SK-N-SH (cell line): ENCODE measurements at regions not wholly inside any gene's neighbourhood (a gene's known extent, or its start where the extent isn't known, plus 50 kb on each side); places are given as distances from the start of the nearest gene placed in this dataset.

Source experiments
- CTCF ChIA-PET: fragments of 300-600, 350-600 bp; formaldehyde crosslinking; extraction: SDS; loops from one replicate; lab custom pipeline; 2021; lab: Yijun Ruan, JAX
- POLR2A ChIA-PET: fragments of 350-600 bp; sonication (Branson Sonifier 250); formaldehyde crosslinking; extraction: SDS; loops from one replicate; lab custom pipeline; 2020; ENCODE audit warnings: antibody characterized with exemption, inconsistent platforms; lab: Yijun Ruan, JAX
- DNase-seq: peaks from one replicate; pipeline ENCODE4 v3.0.0; 2012
- H2AFZ ChIP-seq: fragments of 200-600 bp; sonication (generic); 2 replicates; pipeline ENCODE4 v1.8.1; 2016; ENCODE audit warnings: antibody characterized with exemption, mild to moderate bottlenecking, low read depth
- H3F3A ChIP-seq: fragments of 200-600 bp; sonication (generic); replicated peaks from 2 replicates; pipeline ENCODE3; 2016; ENCODE audit warnings: antibody characterized with exemption, mild to moderate bottlenecking; ENCODE audit not compliant: insufficient read depth
- H3K27ac ChIP-seq, 2 experiments: fragments of 200-500 bp in 1 of 2; fragments of 200-600 bp in 1 of 2; sonication (Bioruptor generic) in 1 of 2; sonication (generic), shearing (Covaris generic) in 1 of 2; 2 replicates each; pipeline versions ENCODE4 v1.5.1 to v1.6.1; 2014 to 2016; ENCODE audit warnings: low read depth in 2 of 2, inconsistent platforms in 1 of 2, low read length in 1 of 2, mild to moderate bottlenecking in 1 of 2, mixed read lengths in 1 of 2
- H3K27me3 ChIP-seq: fragments of 200-600 bp; sonication (generic), shearing (Covaris generic); 2 replicates; pipeline ENCODE4 v1.6.1; 2016; ENCODE audit warnings: mixed run types; ENCODE audit not compliant: insufficient read depth
- H3K36me3 ChIP-seq, 2 experiments: fragments of 200-500 bp in 1 of 2; fragments of 200-600 bp in 1 of 2; sonication (Bioruptor generic) in 1 of 2; sonication (generic) in 1 of 2; replicated peaks in 1 of 2; 2 replicates each; pipeline versions ENCODE3 to v1.5.1; 2014 to 2016; ENCODE audit warnings: low read length in 1 of 2, mild to moderate bottlenecking in 1 of 2; ENCODE audit not compliant: insufficient read depth in 2 of 2, control insufficient read depth in 1 of 2
- H3K4me1 ChIP-seq, 2 experiments: fragments of 200-500 bp in 1 of 2; fragments of 200-600 bp in 1 of 2; sonication (Bioruptor generic) in 1 of 2; sonication (generic), shearing (Covaris generic) in 1 of 2; 2 replicates each; pipeline versions ENCODE4 v1.5.1 to v1.6.1; 2014 to 2016; ENCODE audit warnings: low read depth in 1 of 2, low read length in 1 of 2, mixed run types in 1 of 2; ENCODE audit not compliant: insufficient read depth in 2 of 2, control insufficient read depth in 1 of 2
- H3K4me2 ChIP-seq: fragments of 200-600 bp; sonication (generic), shearing (Covaris generic); 2 replicates; pipeline ENCODE4 v1.6.1; 2017; ENCODE audit warnings: mixed run types
- H3K4me3 ChIP-seq, 2 experiments: fragments of 200-500 bp in 1 of 2; fragments of 200-600 bp in 1 of 2; sonication (Bioruptor generic) in 1 of 2; sonication (generic), shearing (Covaris generic) in 1 of 2; 2 replicates each; pipeline versions ENCODE4 v1.5.1 to v1.8.1; 2014 to 2016; ENCODE audit warnings: low read depth in 2 of 2, inconsistent platforms in 1 of 2, low read length in 1 of 2, mild to moderate bottlenecking in 1 of 2, mixed read lengths in 1 of 2, moderate library complexity in 1 of 2
- H3K79me2 ChIP-seq: fragments of 200-600 bp; sonication (generic); 2 replicates; pipeline ENCODE4 v1.8.1; 2017; ENCODE audit warnings: mild to moderate bottlenecking; ENCODE audit not compliant: insufficient read depth
- H3K9ac ChIP-seq: fragments of 200-600 bp; sonication (generic); 2 replicates; pipeline ENCODE4 v1.6.1; 2017; ENCODE audit warnings: mixed run types
- H3K9me2 ChIP-seq: fragments of 200-600 bp; sonication (generic); 2 replicates; pipeline ENCODE4 v1.6.1; 2017; ENCODE audit warnings: mixed run types
- H3K9me3 ChIP-seq: fragments of 200-600 bp; sonication (generic); 2 replicates; pipeline ENCODE4 v1.6.1; 2017; ENCODE audit warnings: mixed run types, mild to moderate bottlenecking, moderate library complexity
- H4K20me1 ChIP-seq: fragments of 200-600 bp; sonication (generic); 2 replicates; pipeline ENCODE4 v1.6.1; 2017; ENCODE audit warnings: mild to moderate bottlenecking, mixed run types; ENCODE audit not compliant: insufficient read depth
- CHD2 ChIP-seq: fragments of 150-350 bp; IDR thresholded peaks from 2 replicates; pipeline ENCODE4 v1.6.1; 2018; ENCODE audit warnings: low read length; ENCODE audit not compliant: partially characterized antibody
- CTCF ChIP-seq: fragments of 200-600 bp; sonication (generic); IDR thresholded peaks from 2 replicates; pipeline ENCODE4 v1.6.1; 2017; ENCODE audit warnings: antibody characterized with exemption, mild to moderate bottlenecking, moderate library complexity
- EP300 ChIP-seq, 2 experiments: IDR thresholded peaks; 2 replicates each; pipeline versions ENCODE4 v1.4.0 to v1.6.1; 2012; ENCODE audit warnings: borderline replicate concordance in 1 of 2, low read depth in 1 of 2, low read length in 1 of 2
- FOSL2 ChIP-seq: IDR thresholded peaks from 2 replicates; pipeline ENCODE4 v1.4.0; 2012; ENCODE audit warnings: low read depth, mild to moderate bottlenecking, moderate library complexity, borderline replicate concordance
- FOXM1 ChIP-seq: IDR thresholded peaks from 2 replicates; pipeline ENCODE4 v1.4.0; 2012; ENCODE audit warnings: low read depth, mild to moderate bottlenecking
- GATA2 ChIP-seq: sonication (generic); formaldehyde crosslinking; IDR thresholded peaks from 2 replicates; pipeline ENCODE4 v1.5.0; 2020; ENCODE audit warnings: mild to moderate bottlenecking, missing genetic modification reagents
- IRF3 ChIP-seq: fragments of 150-350 bp; IDR thresholded peaks from 2 replicates; pipeline ENCODE4 v1.6.1; 2016; ENCODE audit warnings: mild to moderate bottlenecking, low read depth, low read length
- JUND ChIP-seq: IDR thresholded peaks from 2 replicates; pipeline ENCODE4 v1.4.0; 2012
- RAD21 ChIP-seq: IDR thresholded peaks from 2 replicates; pipeline ENCODE4 v1.6.1; 2012; ENCODE audit warnings: mild to moderate bottlenecking, low read length
- REST ChIP-seq: IDR thresholded peaks from 2 replicates; pipeline ENCODE4 v1.6.1; 2012; ENCODE audit warnings: mild to moderate bottlenecking, low read depth, low read length, moderate library complexity
- RFX5 ChIP-seq: IDR thresholded peaks from 2 replicates; pipeline ENCODE4 v1.6.1; 2012; ENCODE audit warnings: mild to moderate bottlenecking, improper control_type of control experiment, low read length
- RXRA ChIP-seq: IDR thresholded peaks from 2 replicates; pipeline ENCODE4 v1.4.0; 2012; ENCODE audit warnings: low read depth, mild to moderate bottlenecking, borderline replicate concordance
- USF2 ChIP-seq: fragments of 150-350 bp; IDR thresholded peaks from 2 replicates; pipeline ENCODE4 v1.6.1; 2017; ENCODE audit warnings: antibody characterized with exemption, low read length, low read depth, borderline replicate concordance
- YY1 ChIP-seq: IDR thresholded peaks from 2 replicates; pipeline ENCODE4 v1.4.0; 2012; ENCODE audit warnings: low read depth, mild to moderate bottlenecking
- WGBS: methylation state at CpG from one replicate; pipeline ENCODE4 v1.1.6; 2017; ENCODE audit warnings: low lambda C conversion rate; 5-methylcytosine and 5-hydroxymethylcytosine counted together

GRCh38 chr15:45993508-45993907 is 358.7 kb downstream of the SQOR start:
- Histone ChIP-seq H4K20me1 (no peaks in the 10 kb centered on the region), H3K79me2 (no peaks in the 10 kb centered on the region), H3K9me2 (no peaks in the 10 kb centered on the region), H3K36me3 (no peaks in the 10 kb centered on the region), H3K4me1 (no peaks in the 10 kb centered on the region), H3K9me3 (no peaks in the 10 kb centered on the region), H3K4me3 (no peak overlapping the region), H3K9ac (no peak overlapping the region), H2AFZ (no peak overlapping the region), H3F3A (no peaks in the 10 kb centered on the region), H3K27ac (no peak overlapping the region), H3K4me2 (no peak overlapping the region), H3K27me3 (no peaks in the 10 kb centered on the region)
- CTCF ChIA-PET = no interaction called here
- TF ChIP-seq CHD2 = no peak
- no peak for TF ChIP-seq FOSL2
- no peak for TF ChIP-seq USF2
- no peak for TF ChIP-seq RAD21
- TF ChIP-seq YY1 = no peak
- no peak for TF ChIP-seq GATA2
- no peak for TF ChIP-seq IRF3
- no peak for TF ChIP-seq EP300 (IDR thresholded peaks at IDR 0.05; ENCODE audit: borderline replicate concordance in 1 of 2, low read depth in 1 of 2, low read length in 1 of 2)
- no peak for TF ChIP-seq RXRA
- POLR2A ChIA-PET = no interaction called here
- no peak for DNase-seq

- 40% methylated on average over 4 of the region's 4 CpGs for WGBS
- H4K20me1 ChIP-seq = no peaks in the 10 kb centered on the region
- no peaks in the 10 kb centered on the region for H3K36me3 ChIP-seq
Observed at GRCh38 chr15:45995800-45996199, 361.0 kb downstream of the SQOR start.

GRCh38 chr15:46014532-46014931 is 379.7 kb downstream of the SQOR start:
- Histone ChIP-seq H3K4me1 (no peaks in the 10 kb centered on the region), H3K27me3 (no peaks in the 10 kb centered on the region), H3K4me3 (no peak overlapping the region), H3K79me2 (no peaks in the 10 kb centered on the region), H3K9me3 (peaks cover 5% of the 10 kb centered on the region; the same call in 1 of the 2 replicates), H2AFZ (no peak overlapping the region), H4K20me1 (no peaks in the 10 kb centered on the region), H3K27ac (no peak overlapping the region), H3K9me2 (0 out of 2 replicates have a peak, but pooled peaks cover 3% of the 10 kb centered on the region), H3K9ac (no peak overlapping the region), H3K36me3 (no peaks in the 10 kb centered on the region), H3F3A (no peaks in the 10 kb centered on the region), H3K4me2 (no peak overlapping the region)
- 40% methylated on average over 1 of the region's 3 CpGs for WGBS
- DNase-seq = no peak
- CTCF ChIA-PET = no interaction called here
- POLR2A ChIA-PET = no interaction called here
- TF ChIP-seq YY1 = no peak
- TF ChIP-seq REST = no peak
- no peak for TF ChIP-seq RAD21
- no peak for TF ChIP-seq FOSL2
- TF ChIP-seq RFX5 = no peak
- no peak for TF ChIP-seq RXRA
- TF ChIP-seq CTCF = no peak
- TF ChIP-seq JUND = no peak

More at GRCh38 chr15:45995800-45996199, 361.0 kb downstream of the SQOR start:
- ChIA-PET CTCF (interaction anchor here (1.0 kb wide), 1 partner anchor 200 kb away, joined by 3 read pairs; no protein-coding TSS in a partner anchor), POLR2A (interaction anchor here (0.6 kb wide), 1 partner anchor 165 kb away, joined by 3 read pairs; no protein-coding TSS in a partner anchor)
- H3K27me3 ChIP-seq = no peaks in the 10 kb centered on the region
- H3K9me3 ChIP-seq = no peaks in the 10 kb centered on the region
- no peak overlapping the region for H3K27ac ChIP-seq
- TF ChIP-seq FOXM1 (no peak), EP300 (IDR thresholded peaks at IDR 0.05; ENCODE audit: borderline replicate concordance in 1 of 2, low read depth in 1 of 2, low read length in 1 of 2) (no peak)
- no peaks in the 10 kb centered on the region for H3F3A ChIP-seq
- H2AFZ ChIP-seq = no peak overlapping the region
- H3K9me2 ChIP-seq = no peaks in the 10 kb centered on the region
- no peak overlapping the region for H3K4me2 ChIP-seq
- DNase-seq = no peak
- no peak overlapping the region for H3K9ac ChIP-seq
- H3K4me1 ChIP-seq = no peaks in the 10 kb centered on the region
- H3K79me2 ChIP-seq = no peaks in the 10 kb centered on the region
- H3K4me3 ChIP-seq = no peak overlapping the region
